GM12878 (cell line): ENCODE measurements at regions not wholly inside any gene's neighbourhood (a gene's known extent, or its start where the extent isn't known, plus 50 kb on each side); places are given as distances from the start of the nearest gene placed in this dataset.

Experiments
- ATAC-seq: fragments of 200-7000 bp; cut with Tn5 transposase; 3 replicates; pipeline ENCODE4 v1.9.1; 2020; ENCODE audit warnings: mild to moderate bottlenecking, moderate library complexity
- BruUV-seq: library from RNA; stranded (reverse); fragments of 400-500 nt; replicated peaks from 2 replicates; lab custom pipeline; 2021; lab: Mats Ljungman, UMichigan
- CTCF ChIA-PET: fragments of 300-600 bp; sonication (Branson Sonifier 250); formaldehyde crosslinking; extraction: SDS; loops from one replicate; lab custom pipeline; 2021; ENCODE audit warnings: inconsistent platforms; lab: Yijun Ruan, JAX
- POLR2A ChIA-PET: fragments of 350-600 bp; formaldehyde crosslinking; extraction: SDS; loops from one replicate; lab custom pipeline; 2021; ENCODE audit warnings: inconsistent platforms; lab: Charles Lee
- RAD21 ChIA-PET: fragments of 300-600 bp; sonication (Branson Sonifier 250); formaldehyde crosslinking; loops from one replicate; lab custom pipeline; 2023; ENCODE audit warnings: antibody characterized with exemption; ENCODE audit not compliant: unreplicated experiment; lab: Charles Lee
- SMC1A ChIA-PET: fragments of 300-600 bp; sonication (Branson Sonifier 250); formaldehyde crosslinking; loops from one replicate; lab custom pipeline; 2023; ENCODE audit not compliant: unreplicated experiment, uncharacterized antibody; lab: Charles Lee
- DNase-seq: peaks from one replicate; pipeline ENCODE4 v3.0.0-alpha.2; 2011; ENCODE audit warnings: low read depth, low spot score
- FAIRE-seq: peaks from 3 replicates; lab custom pipeline; 2011; peaks lifted over from hg19 to GRCh38; lab: Jason Lieb, UNC
- H2AFZ ChIP-seq: 2 replicates; pipeline ENCODE4 v1.6.0; 2011; ENCODE audit warnings: low read depth, low read length, control low read depth; ENCODE audit not compliant: control insufficient read depth
- H3K27ac ChIP-seq: 2 replicates; pipeline ENCODE4 v1.5.1; 2011; ENCODE audit warnings: control low read depth; ENCODE audit not compliant: control insufficient read depth, insufficient read depth
- H3K27me3 ChIP-seq, 2 experiments: replicated peaks in 1 of 2; 2 replicates each; pipeline versions ENCODE4 v1.6.0 to v1.6.1; 2011; ENCODE audit warnings: low read length in 1 of 2; ENCODE audit not compliant: control insufficient read depth in 2 of 2, insufficient read depth in 2 of 2
- H3K36me3 ChIP-seq, 2 experiments: 2 replicates each; pipeline ENCODE4 v1.5.1; 2011; ENCODE audit warnings: low read length in 1 of 2; ENCODE audit not compliant: control insufficient read depth in 2 of 2, insufficient read depth in 2 of 2
- H3K4me1 ChIP-seq: 2 replicates; pipeline ENCODE4 v1.6.1; 2011; ENCODE audit warnings: mild to moderate bottlenecking, low read length, moderate library complexity, mixed read lengths; ENCODE audit not compliant: control insufficient read depth, insufficient read depth
- H3K4me2 ChIP-seq: 2 replicates; pipeline ENCODE4 v1.6.0; 2011; ENCODE audit warnings: control low read depth; ENCODE audit not compliant: control insufficient read depth, insufficient read depth
- H3K4me3 ChIP-seq: fragments of 200-600 bp; sonication (generic); 2 replicates; pipeline ENCODE4 v1.5.1; 2016
- H3K79me2 ChIP-seq: 2 replicates; pipeline ENCODE4 v1.6.0; 2011; ENCODE audit warnings: low read length; ENCODE audit not compliant: control insufficient read depth, insufficient read depth
- H3K9ac ChIP-seq: 2 replicates; pipeline ENCODE4 v1.8.0; 2011; ENCODE audit warnings: low read length, control low read depth, mixed read lengths; ENCODE audit not compliant: control insufficient read depth, insufficient read depth
- H3K9me3 ChIP-seq: replicated peaks from 3 replicates; pipeline ENCODE4 v1.5.1; 2011; ENCODE audit warnings: mild to moderate bottlenecking, low read length; ENCODE audit not compliant: control insufficient read depth, insufficient read depth
- H4K20me1 ChIP-seq: 2 replicates; pipeline ENCODE4 v1.6.0; 2011; ENCODE audit not compliant: control insufficient read depth, insufficient read depth
- BCL11A ChIP-seq: IDR thresholded peaks from 2 replicates; pipeline ENCODE4 v1.6.1; 2011; ENCODE audit warnings: low read depth, low read length
- BRCA1 ChIP-seq: IDR thresholded peaks from 2 replicates; pipeline ENCODE4 v1.6.1; 2011; ENCODE audit warnings: low read depth, low read length, improper control_type of control experiment
- MEF2B ChIP-seq: fragments of 450-650 bp; IDR thresholded peaks from 2 replicates; pipeline ENCODE4 v1.6.1; 2018; ENCODE audit warnings: mild to moderate bottlenecking, moderate library complexity; ENCODE audit not compliant: partially characterized antibody, poor library complexity, severe bottlenecking
- POLR2A ChIP-seq: IDR thresholded peaks from 2 replicates; pipeline ENCODE4 v1.6.1; 2011; ENCODE audit warnings: low read depth, mild to moderate bottlenecking, low read length
- ZNF384 ChIP-seq: IDR thresholded peaks from 2 replicates; pipeline ENCODE4 v1.6.1; 2012; ENCODE audit warnings: low read depth, mild to moderate bottlenecking, low read length, improper control_type of control experiment, borderline replicate concordance
- WGBS: methylation state at CpG from one replicate; pipeline ENCODE4 v1.1.6; 2016; ENCODE audit warnings: low lambda C conversion rate; ENCODE audit not compliant: insufficient replicate concordance, insufficient coverage; ENCODE audit errors: missing lambda C conversion rate; 5-methylcytosine and 5-hydroxymethylcytosine counted together
- in situ Hi-C: fragments of 300-500 bp; cut with MboI; formaldehyde crosslinking; loops from 9 replicates; pipeline ENCODE4 v1.14.3; 2018; ENCODE audit warnings: mixed read lengths
- intact Hi-C: fragments of 100-400 bp; cut with micrococcal nuclease; formaldehyde crosslinking; loops from one replicate; pipeline ENCODE4 v1.14.2; 2022; ENCODE audit not compliant: unreplicated experiment
- TF ChIP-seq, protein P1 (sequence below): IDR thresholded peaks from 2 replicates; pipeline ENCODE4 v1.6.1; 2012; ENCODE audit warnings: mild to moderate bottlenecking, low read depth, low read length
- TF ChIP-seq, protein P2 (sequence below): fragments of 450-650 bp; IDR thresholded peaks from 2 replicates; pipeline ENCODE4 v1.6.1; 2014; ENCODE audit warnings: mild to moderate bottlenecking
- TF ChIP-seq, protein P3 (sequence below): fragments of 450-650 bp; IDR thresholded peaks from 2 replicates; pipeline ENCODE4 v1.6.1; 2017; ENCODE audit warnings: mild to moderate bottlenecking, low read depth, inconsistent platforms; ENCODE audit not compliant: poor library complexity, severe bottlenecking
- TF ChIP-seq, protein P4 (sequence below): fragments of 450-650 bp; formaldehyde crosslinking; IDR thresholded peaks from 2 replicates; pipeline ENCODE4 v1.5.0; 2022; ENCODE audit warnings: mild to moderate bottlenecking, missing genetic modification characterization

DNA sequence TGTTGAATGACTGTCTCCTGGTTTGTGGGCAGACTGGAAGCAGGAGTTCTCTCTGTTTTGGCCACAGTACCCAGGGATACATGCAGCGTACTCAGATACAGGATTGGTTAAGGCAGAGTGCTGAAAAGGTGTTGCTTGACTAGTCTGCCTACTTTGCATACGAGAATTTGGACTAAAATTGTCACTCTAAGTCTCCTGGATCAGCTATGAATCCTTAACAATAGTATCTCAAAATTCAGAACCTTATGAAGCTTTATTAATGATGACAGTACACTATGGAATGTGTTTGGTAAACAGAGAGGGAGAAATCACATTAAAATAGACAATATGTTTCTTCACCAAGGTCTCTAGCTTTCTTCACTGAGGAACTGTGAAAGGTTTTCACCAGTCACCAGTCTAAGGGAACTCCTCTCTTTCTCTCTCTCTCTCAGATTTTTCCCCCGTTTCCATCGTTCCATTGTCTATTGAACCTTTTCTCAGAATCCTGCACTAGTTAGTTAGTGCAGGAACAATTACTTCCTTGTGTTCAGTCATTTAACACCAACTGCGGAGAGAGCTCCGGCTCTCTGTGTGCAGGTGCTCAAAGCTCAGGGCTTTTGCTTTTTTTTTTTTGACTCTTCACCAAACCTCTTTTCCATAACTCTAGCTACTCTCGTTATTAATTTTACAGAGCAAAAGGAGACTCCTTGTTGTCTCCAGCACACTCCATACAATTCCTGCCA lies 85.9 kb upstream of the FNDC3B start (continued):
- TF ChIP-seq, protein P1, sequence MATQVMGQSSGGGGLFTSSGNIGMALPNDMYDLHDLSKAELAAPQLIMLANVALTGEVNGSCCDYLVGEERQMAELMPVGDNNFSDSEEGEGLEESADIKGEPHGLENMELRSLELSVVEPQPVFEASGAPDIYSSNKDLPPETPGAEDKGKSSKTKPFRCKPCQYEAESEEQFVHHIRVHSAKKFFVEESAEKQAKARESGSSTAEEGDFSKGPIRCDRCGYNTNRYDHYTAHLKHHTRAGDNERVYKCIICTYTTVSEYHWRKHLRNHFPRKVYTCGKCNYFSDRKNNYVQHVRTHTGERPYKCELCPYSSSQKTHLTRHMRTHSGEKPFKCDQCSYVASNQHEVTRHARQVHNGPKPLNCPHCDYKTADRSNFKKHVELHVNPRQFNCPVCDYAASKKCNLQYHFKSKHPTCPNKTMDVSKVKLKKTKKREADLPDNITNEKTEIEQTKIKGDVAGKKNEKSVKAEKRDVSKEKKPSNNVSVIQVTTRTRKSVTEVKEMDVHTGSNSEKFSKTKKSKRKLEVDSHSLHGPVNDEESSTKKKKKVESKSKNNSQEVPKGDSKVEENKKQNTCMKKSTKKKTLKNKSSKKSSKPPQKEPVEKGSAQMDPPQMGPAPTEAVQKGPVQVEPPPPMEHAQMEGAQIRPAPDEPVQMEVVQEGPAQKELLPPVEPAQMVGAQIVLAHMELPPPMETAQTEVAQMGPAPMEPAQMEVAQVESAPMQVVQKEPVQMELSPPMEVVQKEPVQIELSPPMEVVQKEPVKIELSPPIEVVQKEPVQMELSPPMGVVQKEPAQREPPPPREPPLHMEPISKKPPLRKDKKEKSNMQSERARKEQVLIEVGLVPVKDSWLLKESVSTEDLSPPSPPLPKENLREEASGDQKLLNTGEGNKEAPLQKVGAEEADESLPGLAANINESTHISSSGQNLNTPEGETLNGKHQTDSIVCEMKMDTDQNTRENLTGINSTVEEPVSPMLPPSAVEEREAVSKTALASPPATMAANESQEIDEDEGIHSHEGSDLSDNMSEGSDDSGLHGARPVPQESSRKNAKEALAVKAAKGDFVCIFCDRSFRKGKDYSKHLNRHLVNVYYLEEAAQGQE = no peak

DNA sequence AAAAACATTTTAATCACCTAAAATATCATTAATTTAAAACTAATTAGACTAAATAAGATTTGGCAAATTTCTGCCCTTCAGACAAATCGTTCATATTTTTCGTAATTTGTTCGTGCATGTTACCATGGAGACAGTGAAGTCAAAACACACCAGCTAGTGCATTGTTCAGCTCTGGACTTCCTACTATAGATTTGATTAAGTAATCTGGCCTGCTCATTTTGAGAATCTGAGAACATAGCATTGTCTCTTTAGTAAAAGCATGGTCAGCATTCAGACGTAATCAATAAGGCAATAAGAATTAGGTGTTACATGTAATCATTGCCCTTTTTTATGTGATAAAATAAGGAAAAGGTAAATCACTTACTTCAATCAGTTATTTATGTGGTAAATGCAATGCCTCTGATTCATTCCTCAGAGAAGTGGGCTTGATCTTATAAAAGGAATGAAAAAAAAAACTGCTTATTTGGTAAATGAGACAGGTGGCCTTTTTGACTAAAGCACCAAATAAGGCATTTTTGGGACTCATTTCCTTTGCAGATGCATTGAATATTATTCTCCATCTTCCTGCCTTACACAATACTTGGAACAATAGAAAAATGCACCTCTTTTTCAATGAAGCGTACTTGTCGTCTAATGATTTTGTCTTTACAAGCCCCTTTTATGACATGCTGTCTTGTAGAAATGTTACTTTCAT lies 84.5 kb upstream of the FNDC3B start:
- no peak overlapping the region for H3K27ac ChIP-seq
- no peaks in the 10 kb centered on the region for H4K20me1 ChIP-seq
- H3K9ac ChIP-seq = no peak overlapping the region
- POLR2A ChIA-PET = interaction anchor here (0.7 to 1.3 kb wide), 3 partner anchors 13 to 110 kb away, joined by 3 to 5 read pairs (median 3); no protein-coding TSS in a partner anchor
- no peaks in the 10 kb centered on the region for H3K36me3 ChIP-seq
- no peaks in the 10 kb centered on the region for H3K79me2 ChIP-seq
- H3K4me2 ChIP-seq = no peak overlapping the region
- no peak overlapping the region for H3K4me3 ChIP-seq
- SMC1A ChIA-PET = interaction anchor here (1.2 kb wide), 1 partner anchor 25 kb away, joined by 3 read pairs; no protein-coding TSS in a partner anchor
- intact Hi-C loops (no loop called here), in situ Hi-C loops (no loop called here)
- RAD21 ChIA-PET = interaction anchor here (0.9 kb wide), 1 partner anchor 387 kb away, joined by 3 read pairs; no protein-coding TSS in a partner anchor
- FAIRE-seq (no peak), ATAC-seq (no peak), DNase-seq (no peak)
- no peak overlapping the region for H2AFZ ChIP-seq
- H3K27me3 ChIP-seq = no peaks in the 10 kb centered on the region
- H3K9me3 ChIP-seq = no peaks in the 10 kb centered on the region; the same call in 2 of the 3 replicates
- WGBS = 82% methylated on average over 6 of the region's 6 CpGs
- BruUV-seq = no TSS peak
- H3K4me1 ChIP-seq = no peaks in the 10 kb centered on the region
- CTCF ChIA-PET = interaction anchor here (1.0 kb wide), 1 partner anchor 378 kb away, joined by 5 read pairs; no protein-coding TSS in a partner anchor
- TF ChIP-seq BRCA1 (no peak), BCL11A (no peak), ZNF384 (no peak), MEF2B (no peak), POLR2A (no peak)
- TF ChIP-seq, protein P2, sequence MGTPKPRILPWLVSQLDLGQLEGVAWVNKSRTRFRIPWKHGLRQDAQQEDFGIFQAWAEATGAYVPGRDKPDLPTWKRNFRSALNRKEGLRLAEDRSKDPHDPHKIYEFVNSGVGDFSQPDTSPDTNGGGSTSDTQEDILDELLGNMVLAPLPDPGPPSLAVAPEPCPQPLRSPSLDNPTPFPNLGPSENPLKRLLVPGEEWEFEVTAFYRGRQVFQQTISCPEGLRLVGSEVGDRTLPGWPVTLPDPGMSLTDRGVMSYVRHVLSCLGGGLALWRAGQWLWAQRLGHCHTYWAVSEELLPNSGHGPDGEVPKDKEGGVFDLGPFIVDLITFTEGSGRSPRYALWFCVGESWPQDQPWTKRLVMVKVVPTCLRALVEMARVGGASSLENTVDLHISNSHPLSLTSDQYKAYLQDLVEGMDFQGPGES = no peak
- TF ChIP-seq, protein P3, sequence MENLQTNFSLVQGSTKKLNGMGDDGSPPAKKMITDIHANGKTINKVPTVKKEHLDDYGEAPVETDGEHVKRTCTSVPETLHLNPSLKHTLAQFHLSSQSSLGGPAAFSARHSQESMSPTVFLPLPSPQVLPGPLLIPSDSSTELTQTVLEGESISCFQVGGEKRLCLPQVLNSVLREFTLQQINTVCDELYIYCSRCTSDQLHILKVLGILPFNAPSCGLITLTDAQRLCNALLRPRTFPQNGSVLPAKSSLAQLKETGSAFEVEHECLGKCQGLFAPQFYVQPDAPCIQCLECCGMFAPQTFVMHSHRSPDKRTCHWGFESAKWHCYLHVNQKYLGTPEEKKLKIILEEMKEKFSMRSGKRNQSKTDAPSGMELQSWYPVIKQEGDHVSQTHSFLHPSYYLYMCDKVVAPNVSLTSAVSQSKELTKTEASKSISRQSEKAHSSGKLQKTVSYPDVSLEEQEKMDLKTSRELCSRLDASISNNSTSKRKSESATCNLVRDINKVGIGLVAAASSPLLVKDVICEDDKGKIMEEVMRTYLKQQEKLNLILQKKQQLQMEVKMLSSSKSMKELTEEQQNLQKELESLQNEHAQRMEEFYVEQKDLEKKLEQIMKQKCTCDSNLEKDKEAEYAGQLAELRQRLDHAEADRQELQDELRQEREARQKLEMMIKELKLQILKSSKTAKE = no peak
- TF ChIP-seq, protein P4, sequence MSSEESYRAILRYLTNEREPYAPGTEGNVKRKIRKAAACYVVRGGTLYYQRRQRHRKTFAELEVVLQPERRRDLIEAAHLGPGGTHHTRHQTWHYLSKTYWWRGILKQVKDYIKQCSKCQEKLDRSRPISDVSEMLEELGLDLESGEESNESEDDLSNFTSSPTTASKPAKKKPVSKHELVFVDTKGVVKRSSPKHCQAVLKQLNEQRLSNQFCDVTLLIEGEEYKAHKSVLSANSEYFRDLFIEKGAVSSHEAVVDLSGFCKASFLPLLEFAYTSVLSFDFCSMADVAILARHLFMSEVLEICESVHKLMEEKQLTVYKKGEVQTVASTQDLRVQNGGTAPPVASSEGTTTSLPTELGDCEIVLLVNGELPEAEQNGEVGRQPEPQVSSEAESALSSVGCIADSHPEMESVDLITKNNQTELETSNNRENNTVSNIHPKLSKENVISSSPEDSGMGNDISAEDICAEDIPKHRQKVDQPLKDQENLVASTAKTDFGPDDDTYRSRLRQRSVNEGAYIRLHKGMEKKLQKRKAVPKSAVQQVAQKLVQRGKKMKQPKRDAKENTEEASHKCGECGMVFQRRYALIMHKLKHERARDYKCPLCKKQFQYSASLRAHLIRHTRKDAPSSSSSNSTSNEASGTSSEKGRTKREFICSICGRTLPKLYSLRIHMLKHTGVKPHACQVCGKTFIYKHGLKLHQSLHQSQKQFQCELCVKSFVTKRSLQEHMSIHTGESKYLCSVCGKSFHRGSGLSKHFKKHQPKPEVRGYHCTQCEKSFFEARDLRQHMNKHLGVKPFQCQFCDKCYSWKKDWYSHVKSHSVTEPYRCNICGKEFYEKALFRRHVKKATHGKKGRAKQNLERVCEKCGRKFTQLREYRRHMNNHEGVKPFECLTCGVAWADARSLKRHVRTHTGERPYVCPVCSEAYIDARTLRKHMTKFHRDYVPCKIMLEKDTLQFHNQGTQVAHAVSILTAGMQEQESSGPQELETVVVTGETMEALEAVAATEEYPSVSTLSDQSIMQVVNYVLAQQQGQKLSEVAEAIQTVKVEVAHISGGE (CRISPR knock-in tag) = no peak
